SU-DHL-6 (cell line): ENCODE measurements at regions not wholly inside any gene's neighbourhood (a gene's known extent, or its start where the extent isn't known, plus 50 kb on each side); places are given as distances from the start of the nearest gene placed in this dataset.

Experiments used
- H2AFZ ChIP-seq: fragments of 200-600 bp; sonication (generic); 2 replicates; pipeline ENCODE4 v1.6.1; 2014; ENCODE audit warnings: low read depth, mild to moderate bottlenecking, moderate library complexity, mixed read lengths, antibody characterized with exemption, low read length; ENCODE audit not compliant: severe bottlenecking
- H3F3A ChIP-seq: fragments of 200-600 bp; shearing (Covaris generic); 2 replicates; pipeline ENCODE4 v1.6.0; 2016; ENCODE audit warnings: antibody characterized with exemption, mild to moderate bottlenecking; ENCODE audit not compliant: insufficient read depth
- H3K27ac ChIP-seq: fragments of 200-600 bp; sonication (generic); 2 replicates; pipeline ENCODE4 v1.5.1; 2016; ENCODE audit warnings: low read depth, mild to moderate bottlenecking, low read length, moderate library complexity, mixed read lengths
- H3K27me3 ChIP-seq: fragments of 200-600 bp; sonication (generic), shearing (Covaris generic); 2 replicates; pipeline ENCODE4 v1.6.0; 2014; ENCODE audit warnings: mild to moderate bottlenecking, low read length
- H3K36me3 ChIP-seq: fragments of 200-600 bp; sonication (generic); 2 replicates; pipeline ENCODE4 v1.6.1; 2014; ENCODE audit warnings: mild to moderate bottlenecking, low read length, mixed read lengths
- H3K4me2 ChIP-seq: fragments of 300-600, 200-600 bp; shearing (Covaris generic), sonication (generic); 2 replicates; pipeline ENCODE4 v1.6.0; 2014; ENCODE audit warnings: low read length, low read depth, mild to moderate bottlenecking; ENCODE audit not compliant: poor library complexity, severe bottlenecking
- H3K4me3 ChIP-seq: fragments of 200-600 bp; sonication (generic); 2 replicates; pipeline ENCODE4 v1.5.1; 2014; ENCODE audit warnings: antibody characterized with exemption, low read length, mild to moderate bottlenecking, mixed read lengths; ENCODE audit not compliant: insufficient read depth, poor library complexity, severe bottlenecking
- H3K79me2 ChIP-seq: fragments of 200-600 bp; sonication (generic); 2 replicates; pipeline ENCODE4 v1.6.1; 2014; ENCODE audit warnings: mild to moderate bottlenecking, low read length, moderate library complexity; ENCODE audit not compliant: insufficient read depth
- H3K9ac ChIP-seq: fragments of 200-600 bp; sonication (generic); 2 replicates; pipeline ENCODE4 v1.7.0; 2014; ENCODE audit warnings: mild to moderate bottlenecking, low read length
- H3K9me2 ChIP-seq: fragments of 200-600 bp; sonication (generic); replicated peaks from 2 replicates; pipeline ENCODE4 v1.6.1; 2014; ENCODE audit warnings: low read length; ENCODE audit not compliant: insufficient read depth
- H3K9me3 ChIP-seq: fragments of 200-600 bp; sonication (generic); 2 replicates; pipeline ENCODE4 v1.6.1; 2014; ENCODE audit warnings: low read length, mixed read lengths; ENCODE audit not compliant: insufficient read depth
- H4K20me1 ChIP-seq: fragments of 200-600 bp; sonication (generic); 2 replicates; pipeline ENCODE4 v1.6.1; 2014; ENCODE audit warnings: low read depth, mild to moderate bottlenecking, antibody characterized with exemption, low read length, moderate library complexity, mixed read lengths
- CTCF ChIP-seq: fragments of 200-600 bp; sonication (generic); IDR thresholded peaks from one replicate; pipeline ENCODE4 v1.5.1; 2017; ENCODE audit warnings: antibody characterized with exemption, mild to moderate bottlenecking, low read length, moderate library complexity; ENCODE audit not compliant: insufficient read depth, poor library complexity, severe bottlenecking
- EZH2phosphoT487 ChIP-seq: fragments of 200-600 bp; sonication (generic), shearing (Covaris generic); conservative IDR thresholded peaks from 2 replicates; pipeline ENCODE4 v1.6.1; 2018; ENCODE audit warnings: mild to moderate bottlenecking, antibody characterized with exemption, low read length, moderate library complexity, mixed read lengths

GRCh38 chr14:76551906-76552305, 176.0 kb downstream of the ESRRB start:
- no peaks in the 10 kb centered on the region for H3K79me2 ChIP-seq
- H3F3A ChIP-seq: no peaks in the 10 kb centered on the region
- no peaks in the 10 kb centered on the region for H4K20me1 ChIP-seq
- no peak overlapping the region for H3K4me3 ChIP-seq
- TF ChIP-seq CTCF (no peak), EZH2phosphoT487 (no peak)
- no peak overlapping the region for H3K27ac ChIP-seq
- no peak overlapping the region for H2AFZ ChIP-seq
- H3K9me2 ChIP-seq: no peaks in the 10 kb centered on the region
- H3K9me3 ChIP-seq: no peaks in the 10 kb centered on the region
- no peak overlapping the region for H3K4me2 ChIP-seq
- no peaks in the 10 kb centered on the region for H3K36me3 ChIP-seq
- no peak overlapping the region for H3K9ac ChIP-seq
- no peaks in the 10 kb centered on the region for H3K27me3 ChIP-seq

- no peaks in the 10 kb centered on the region for H3K27me3 ChIP-seq
- H3F3A ChIP-seq: no peaks in the 10 kb centered on the region
- H3K4me2 ChIP-seq: no peak overlapping the region
- no peak overlapping the region for H3K4me3 ChIP-seq
- H3K9me3 ChIP-seq: no peaks in the 10 kb centered on the region
- H3K9ac ChIP-seq: no peak overlapping the region
- H3K79me2 ChIP-seq: no peaks in the 10 kb centered on the region
- no peak overlapping the region for H3K27ac ChIP-seq
- no peaks in the 10 kb centered on the region for H4K20me1 ChIP-seq
- no peaks in the 10 kb centered on the region for H3K9me2 ChIP-seq
- H3K36me3 ChIP-seq: no peaks in the 10 kb centered on the region
- H2AFZ ChIP-seq: no peak overlapping the region
- no peak for TF ChIP-seq CTCF
- TF ChIP-seq EZH2phosphoT487: no peak
Measured at GRCh38 chr14:76564471-76565422, 188.8 kb downstream of the ESRRB start.

GRCh38 chr14:76566439-76566838, 190.5 kb downstream of the ESRRB start:
- no peak overlapping the region for H2AFZ ChIP-seq
- no peaks in the 10 kb centered on the region for H3K36me3 ChIP-seq
- no peaks in the 10 kb centered on the region for H3K9me2 ChIP-seq
- H3K27ac ChIP-seq: no peak overlapping the region
- H3K9ac ChIP-seq: no peak overlapping the region
- no peak overlapping the region for H3K4me3 ChIP-seq
- H3F3A ChIP-seq: no peaks in the 10 kb centered on the region
- H3K79me2 ChIP-seq: no peaks in the 10 kb centered on the region
- no peaks in the 10 kb centered on the region for H3K9me3 ChIP-seq
- H3K27me3 ChIP-seq: no peaks in the 10 kb centered on the region
- TF ChIP-seq CTCF (no peak), EZH2phosphoT487 (no peak)
- no peaks in the 10 kb centered on the region for H4K20me1 ChIP-seq
- no peak overlapping the region for H3K4me2 ChIP-seq
